Testis (tissue), 2 donors: ENCODE measurements at regions not wholly inside any gene's neighbourhood (a gene's known extent, or its start where the extent isn't known, plus 50 kb on each side); places are given as distances from the start of the nearest gene placed in this dataset.

ENCODE experiments used
- DNase-seq: peaks from one replicate; pipeline ENCODE4 v3.0.0-alpha.2; 2019
- H3K27ac ChIP-seq, 2 donors: fragments of 200-600 bp; sonication (generic); one replicate each; pipeline ENCODE4 v1.5.1; 2019
- H3K27me3 ChIP-seq: fragments of 200-600 bp; sonication (generic); one replicate; pipeline ENCODE4 v1.5.1; 2019
- H3K36me3 ChIP-seq: fragments of 200-600 bp; sonication (generic); one replicate; pipeline ENCODE4 v1.5.1; 2017; ENCODE audit warnings: low read depth; ENCODE audit errors: missing control alignments
- H3K4me1 ChIP-seq: fragments of 200-600 bp; sonication (generic); one replicate; pipeline ENCODE4 v1.5.1; 2019
- H3K4me3 ChIP-seq, 2 donors: fragments of 200-600 bp; sonication (generic); one replicate each; pipeline ENCODE4 v1.5.1; 2017 to 2019
- H3K9me3 ChIP-seq: fragments of 200-600 bp; sonication (generic); one replicate; pipeline ENCODE4 v1.5.1; 2017
- CTCF ChIP-seq, 3 experiments: fragments of 450-650 bp in 2 of 3; fragments of 200-600 bp in 1 of 3; sonication (generic) in 1 of 3; IDR thresholded peaks; one replicate each; pipeline ENCODE4 v1.5.1; 2016 to 2019; ENCODE audit warnings: antibody characterized with exemption in 3 of 3, mild to moderate bottlenecking in 2 of 3, moderate library complexity in 1 of 3
- POLR2A ChIP-seq: fragments of 450-650 bp; IDR thresholded peaks from one replicate; pipeline ENCODE4 v1.6.1; 2017; ENCODE audit warnings: antibody characterized with exemption, mild to moderate bottlenecking, moderate library complexity
- WGBS, 2 donors: methylation state at CpG; one replicate each; pipeline ENCODE4 v1.1.5; 2018; 5-methylcytosine and 5-hydroxymethylcytosine counted together
- intact Hi-C: fragments of 100-400 bp; cut with DNase I; formaldehyde crosslinking; loops from one replicate; pipeline ENCODE4 v1.15.1; 2023; ENCODE audit warnings: low total_unique reads

GRCh38 chr22:49710746-49711145 is 116.9 kb downstream of the BRD1 start:
- no peaks in the 10 kb centered on the region for H3K27me3 ChIP-seq
- WGBS, 2 donors: 90% methylated on average over 9 of the region's 9 CpGs
- no peak overlapping the region for H3K4me3 ChIP-seq
- no peak for DNase-seq
- H3K9me3 ChIP-seq: no peaks in the 10 kb centered on the region
- intact Hi-C loops: no loop called here
- H3K36me3 ChIP-seq: no peaks in the 10 kb centered on the region
- no peak overlapping the region for H3K27ac ChIP-seq
- TF ChIP-seq POLR2A (no peak), CTCF (IDR thresholded peaks at IDR 0.05) (no peak)
- no peaks in the 10 kb centered on the region for H3K4me1 ChIP-seq

GRCh38 chr22:49709464-49709863 is 118.2 kb downstream of the BRD1 start:
- H3K27me3 ChIP-seq: no peaks in the 10 kb centered on the region
- WGBS, 2 donors: 74 to 78% methylated on average over 4 of the region's 4 CpGs
- no peaks in the 10 kb centered on the region for H3K36me3 ChIP-seq
- no peak overlapping the region for H3K27ac ChIP-seq
- no peaks in the 10 kb centered on the region for H3K9me3 ChIP-seq
- no peaks in the 10 kb centered on the region for H3K4me1 ChIP-seq
- intact Hi-C loops: no loop called here
- no peak for DNase-seq
- no peak overlapping the region for H3K4me3 ChIP-seq
- TF ChIP-seq POLR2A: no peak
- no peak for TF ChIP-seq CTCF (IDR thresholded peaks at IDR 0.05)

GRCh38 chr22:49705972-49706352 is 121.7 kb downstream of the BRD1 start:
- WGBS, 2 donors: 52 to 60% methylated on average over 13 of the region's 13 CpGs
- no peak for TF ChIP-seq POLR2A
- no peak for TF ChIP-seq CTCF (IDR thresholded peaks at IDR 0.05)
- intact Hi-C loops: no loop called here

GRCh38 chr22:49705216-49705971 is 122.3 kb downstream of the BRD1 start:
- intact Hi-C loops: no loop called here
- DNase-seq: no peak
- H3K27me3 ChIP-seq: no peaks in the 10 kb centered on the region
- no peaks in the 10 kb centered on the region for H3K4me1 ChIP-seq
- H3K4me3 ChIP-seq: no peak overlapping the region
- 30 to 35% methylated on average over 15 to 22 of the region's 22 CpGs for WGBS, 2 donors
- no peak for TF ChIP-seq CTCF (IDR thresholded peaks at IDR 0.05)
- no peak for TF ChIP-seq POLR2A
- H3K27ac ChIP-seq: no peak overlapping the region
- no peaks in the 10 kb centered on the region for H3K9me3 ChIP-seq
- no peaks in the 10 kb centered on the region for H3K36me3 ChIP-seq

More at GRCh38 chr22:49705972-49706352, 121.7 kb downstream of the BRD1 start:
- Histone ChIP-seq H3K36me3 (no peaks in the 10 kb centered on the region), H3K4me3 (no peak overlapping the region), H3K27me3 (no peaks in the 10 kb centered on the region), H3K27ac (no peak overlapping the region), H3K9me3 (no peaks in the 10 kb centered on the region), H3K4me1 (no peaks in the 10 kb centered on the region)
- DNase-seq: no peak
